GM23248 (cell line): ENCODE measurements at regions not wholly inside any gene's neighbourhood (a gene's known extent, or its start where the extent isn't known, plus 50 kb on each side); places are given as distances from the start of the nearest gene placed in this dataset.

ENCODE experiments used
- EZH2 ChIP-seq: fragments of 200-600 bp; sonication (generic); IDR thresholded peaks from 2 replicates; pipeline ENCODE4 v1.6.1; 2018; ENCODE audit warnings: antibody characterized with exemption, mild to moderate bottlenecking; ENCODE audit not compliant: insufficient read depth, poor library complexity, severe bottlenecking
- EZH2phosphoT487 ChIP-seq: fragments of 200-600 bp; sonication (generic); IDR thresholded peaks from 2 replicates; pipeline ENCODE4 v1.6.1; 2018; ENCODE audit warnings: antibody characterized with exemption, moderate library complexity, mild to moderate bottlenecking, low read depth; ENCODE audit not compliant: insufficient read depth

DNA sequence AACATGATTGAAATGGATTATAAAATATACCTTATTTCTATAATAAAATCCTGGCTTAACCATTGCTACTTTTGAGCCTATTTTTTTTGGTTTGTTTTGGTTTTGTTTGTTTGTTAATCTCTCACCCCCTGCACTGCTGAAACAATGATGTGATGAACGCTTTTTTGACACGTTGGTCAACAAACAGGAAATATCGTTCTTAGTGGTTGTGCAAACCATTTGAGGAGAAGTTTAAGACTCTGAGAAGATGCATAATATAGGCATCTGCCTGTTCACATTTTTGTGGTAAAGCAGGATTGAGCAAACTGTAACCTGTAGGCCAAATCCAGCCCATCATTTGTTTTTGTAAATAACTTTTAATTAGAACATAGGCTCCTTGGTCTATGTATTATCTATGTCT is 75.5 kb upstream of the MDFIC2 start:
- no peak for TF ChIP-seq EZH2
- TF ChIP-seq EZH2phosphoT487 = no peak
